GM12878 (cell line): ENCODE measurements at regions not wholly inside any gene's neighbourhood (a gene's known extent, or its start where the extent isn't known, plus 50 kb on each side); places are given as distances from the start of the nearest gene placed in this dataset.

Experiments
- ATAC-seq: fragments of 200-7000 bp; cut with Tn5 transposase; 3 replicates; pipeline ENCODE4 v1.9.1; 2020; ENCODE audit warnings: mild to moderate bottlenecking, moderate library complexity
- BruUV-seq: library from RNA; stranded (reverse); fragments of 400-500 nt; replicated peaks from 2 replicates; lab custom pipeline; 2021; lab: Mats Ljungman, UMichigan
- CTCF ChIA-PET: fragments of 300-600 bp; sonication (Branson Sonifier 250); formaldehyde crosslinking; extraction: SDS; loops from one replicate; lab custom pipeline; 2021; ENCODE audit warnings: inconsistent platforms; lab: Yijun Ruan, JAX
- POLR2A ChIA-PET: fragments of 350-600 bp; formaldehyde crosslinking; extraction: SDS; loops from one replicate; lab custom pipeline; 2021; ENCODE audit warnings: inconsistent platforms; lab: Charles Lee
- RAD21 ChIA-PET: fragments of 300-600 bp; sonication (Branson Sonifier 250); formaldehyde crosslinking; loops from one replicate; lab custom pipeline; 2023; ENCODE audit warnings: antibody characterized with exemption; ENCODE audit not compliant: unreplicated experiment; lab: Charles Lee
- SMC1A ChIA-PET: fragments of 300-600 bp; sonication (Branson Sonifier 250); formaldehyde crosslinking; loops from one replicate; lab custom pipeline; 2023; ENCODE audit not compliant: unreplicated experiment, uncharacterized antibody; lab: Charles Lee
- DNase-seq: peaks from one replicate; pipeline ENCODE4 v3.0.0-alpha.2; 2011; ENCODE audit warnings: low read depth, low spot score
- FAIRE-seq: peaks from 3 replicates; lab custom pipeline; 2011; peaks lifted over from hg19 to GRCh38; lab: Jason Lieb, UNC
- H2AFZ ChIP-seq: 2 replicates; pipeline ENCODE4 v1.6.0; 2011; ENCODE audit warnings: low read depth, low read length, control low read depth; ENCODE audit not compliant: control insufficient read depth
- H3K27ac ChIP-seq: 2 replicates; pipeline ENCODE4 v1.5.1; 2011; ENCODE audit warnings: control low read depth; ENCODE audit not compliant: control insufficient read depth, insufficient read depth
- H3K27me3 ChIP-seq, 2 experiments: replicated peaks in 1 of 2; 2 replicates each; pipeline versions ENCODE4 v1.6.0 to v1.6.1; 2011; ENCODE audit warnings: low read length in 1 of 2; ENCODE audit not compliant: control insufficient read depth in 2 of 2, insufficient read depth in 2 of 2
- H3K36me3 ChIP-seq, 2 experiments: 2 replicates each; pipeline ENCODE4 v1.5.1; 2011; ENCODE audit warnings: low read length in 1 of 2; ENCODE audit not compliant: control insufficient read depth in 2 of 2, insufficient read depth in 2 of 2
- H3K4me1 ChIP-seq: 2 replicates; pipeline ENCODE4 v1.6.1; 2011; ENCODE audit warnings: mild to moderate bottlenecking, low read length, moderate library complexity, mixed read lengths; ENCODE audit not compliant: control insufficient read depth, insufficient read depth
- H3K4me2 ChIP-seq: 2 replicates; pipeline ENCODE4 v1.6.0; 2011; ENCODE audit warnings: control low read depth; ENCODE audit not compliant: control insufficient read depth, insufficient read depth
- H3K4me3 ChIP-seq: fragments of 200-600 bp; sonication (generic); 2 replicates; pipeline ENCODE4 v1.5.1; 2016
- H3K79me2 ChIP-seq: 2 replicates; pipeline ENCODE4 v1.6.0; 2011; ENCODE audit warnings: low read length; ENCODE audit not compliant: control insufficient read depth, insufficient read depth
- H3K9ac ChIP-seq: 2 replicates; pipeline ENCODE4 v1.8.0; 2011; ENCODE audit warnings: low read length, control low read depth, mixed read lengths; ENCODE audit not compliant: control insufficient read depth, insufficient read depth
- H3K9me3 ChIP-seq: replicated peaks from 3 replicates; pipeline ENCODE4 v1.5.1; 2011; ENCODE audit warnings: mild to moderate bottlenecking, low read length; ENCODE audit not compliant: control insufficient read depth, insufficient read depth
- H4K20me1 ChIP-seq: 2 replicates; pipeline ENCODE4 v1.6.0; 2011; ENCODE audit not compliant: control insufficient read depth, insufficient read depth
- ESRRA ChIP-seq: IDR thresholded peaks from 2 replicates; pipeline ENCODE4 v1.6.1; 2012; ENCODE audit warnings: mild to moderate bottlenecking, low read length, improper control_type of control experiment
- FOXK2 ChIP-seq: fragments of 450-650 bp; IDR thresholded peaks from 2 replicates; pipeline ENCODE4 v1.6.1; 2017; ENCODE audit warnings: mild to moderate bottlenecking, moderate library complexity
- FOXM1 ChIP-seq: IDR thresholded peaks from 2 replicates; pipeline ENCODE4 v1.6.1; 2012; ENCODE audit warnings: low read depth, mild to moderate bottlenecking, inconsistent platforms, low read length, moderate library complexity
- JUND ChIP-seq: IDR thresholded peaks from 2 replicates; pipeline ENCODE4 v1.6.1; 2012; ENCODE audit warnings: low read depth, mild to moderate bottlenecking, low read length, improper control_type of control experiment, moderate library complexity
- MAX ChIP-seq: IDR thresholded peaks from 2 replicates; pipeline ENCODE4 v1.6.1; 2012; ENCODE audit warnings: low read depth, low read length, improper control_type of control experiment
- MLLT1 ChIP-seq: fragments of 450-650 bp; IDR thresholded peaks from 2 replicates; pipeline ENCODE4 v1.6.1; 2016; ENCODE audit warnings: mild to moderate bottlenecking
- MTA3 ChIP-seq: IDR thresholded peaks from 2 replicates; pipeline ENCODE4 v1.6.1; 2012; ENCODE audit warnings: low read length, inconsistent platforms, borderline replicate concordance
- MXI1 ChIP-seq: fragments of 150-350 bp; IDR thresholded peaks from 2 replicates; pipeline ENCODE4 v1.6.1; 2011; ENCODE audit warnings: low read depth, mild to moderate bottlenecking, inconsistent platforms, low read length, improper control_type of control experiment
- NR2C2 ChIP-seq: IDR thresholded peaks from 2 replicates; pipeline ENCODE4 v1.6.1; 2011; ENCODE audit warnings: borderline replicate concordance, low read depth; ENCODE audit not compliant: control insufficient read depth, insufficient read length
- NRF1 ChIP-seq: conservative IDR thresholded peaks from 2 replicates; pipeline ENCODE4 v1.6.1; 2011; ENCODE audit warnings: mild to moderate bottlenecking, low read depth, low read length, improper control_type of control experiment
- RAD21 ChIP-seq: IDR thresholded peaks from 2 replicates; pipeline ENCODE4 v1.6.1; 2011; ENCODE audit warnings: mild to moderate bottlenecking, low read depth, low read length, moderate library complexity; ENCODE audit not compliant: insufficient read depth
- RB1 ChIP-seq: fragments of 450-650 bp; formaldehyde crosslinking; IDR thresholded peaks from 2 replicates; pipeline ENCODE4 v1.6.1; 2017; ENCODE audit warnings: mild to moderate bottlenecking, borderline replicate concordance
- SMAD1 ChIP-seq: fragments of 450-650 bp; IDR thresholded peaks from 2 replicates; pipeline ENCODE4 v1.6.1; 2018; ENCODE audit warnings: mild to moderate bottlenecking, low read depth; ENCODE audit not compliant: partially characterized antibody
- SRF ChIP-seq, 2 experiments: IDR thresholded peaks; 2 replicates each; pipeline ENCODE4 v1.6.1; 2011; ENCODE audit warnings: low read depth in 2 of 2, low read length in 2 of 2, mild to moderate bottlenecking in 1 of 2, moderate library complexity in 1 of 2
- TCF7 ChIP-seq: IDR thresholded peaks from 2 replicates; pipeline ENCODE4 v1.6.1; 2014; ENCODE audit warnings: antibody characterized with exemption, borderline replicate concordance
- USF2 ChIP-seq: IDR thresholded peaks from 2 replicates; pipeline ENCODE4 v1.6.1; 2011; ENCODE audit warnings: low read depth, low read length, improper control_type of control experiment, borderline replicate concordance
- ZNF687 ChIP-seq: fragments of 450-650 bp; IDR thresholded peaks from 2 replicates; pipeline ENCODE4 v1.6.1; 2017; ENCODE audit warnings: mild to moderate bottlenecking, moderate library complexity
- WGBS: methylation state at CpG from one replicate; pipeline ENCODE4 v1.1.6; 2016; ENCODE audit warnings: low lambda C conversion rate; ENCODE audit not compliant: insufficient replicate concordance, insufficient coverage; ENCODE audit errors: missing lambda C conversion rate; 5-methylcytosine and 5-hydroxymethylcytosine counted together
- in situ Hi-C: fragments of 300-500 bp; cut with MboI; formaldehyde crosslinking; loops from 9 replicates; pipeline ENCODE4 v1.14.3; 2018; ENCODE audit warnings: mixed read lengths
- intact Hi-C: fragments of 100-400 bp; cut with micrococcal nuclease; formaldehyde crosslinking; loops from one replicate; pipeline ENCODE4 v1.14.2; 2022; ENCODE audit not compliant: unreplicated experiment

- H3K27ac ChIP-seq: no peak overlapping the region
- H3K4me2 ChIP-seq: no peak overlapping the region
- ChIA-PET SMC1A (no interaction called here), CTCF (no interaction called here), RAD21 (no interaction called here), POLR2A (no interaction called here)
- in situ Hi-C loops (loop anchor here (25.0 kb wide), 2 partner anchors 1404 to 1629 kb away; no protein-coding TSS in a partner anchor), intact Hi-C loops (no loop called here)
- no peaks in the 10 kb centered on the region for H4K20me1 ChIP-seq
- TF ChIP-seq RAD21 (no peak), NRF1 (no peak), SMAD1 (no peak), FOXK2 (no peak), MLLT1 (no peak), JUND (no peak), MXI1 (no peak), ZNF687 (no peak), ESRRA (no peak), USF2 (no peak), FOXM1 (no peak), MTA3 (no peak), TCF7 (no peak), MAX (no peak), RB1 (no peak), SRF (IDR thresholded peaks at IDR 0.05; ENCODE audit: low read depth in 2 of 2, low read length in 2 of 2) (no peak), NR2C2 (no peak)
- no peak for ATAC-seq
- H3K9me3 ChIP-seq: no peaks in the 10 kb centered on the region
- no peaks in the 10 kb centered on the region for H3K79me2 ChIP-seq
- no peaks in the 10 kb centered on the region for H3K27me3 ChIP-seq
- no TSS peak for BruUV-seq
- DNase-seq: no peak
- H3K36me3 ChIP-seq: no peaks in the 10 kb centered on the region
- no peak for FAIRE-seq
- no peak overlapping the region for H3K4me3 ChIP-seq
- WGBS: 0% methylated on average over 2 of the region's 2 CpGs
- H3K4me1 ChIP-seq: no peaks in the 10 kb centered on the region
- no peak overlapping the region for H3K9ac ChIP-seq
- H2AFZ ChIP-seq: no peak overlapping the region
Measured at GRCh38 chr14:62158779-62159178, 396.6 kb downstream of the SNAPC1 start.
